H1 (cell line): ENCODE measurements at regions not wholly inside any gene's neighbourhood (a gene's known extent, or its start where the extent isn't known, plus 50 kb on each side); places are given as distances from the start of the nearest gene placed in this dataset.

ENCODE experiments used
- ATF2 ChIP-seq: IDR thresholded peaks from 2 replicates; pipeline ENCODE4 v1.6.1; 2012; ENCODE audit warnings: low read length, inconsistent platforms
- BRCA1 ChIP-seq: IDR thresholded peaks from 2 replicates; pipeline ENCODE4 v1.6.1; 2012; ENCODE audit warnings: low read depth, low read length, improper control_type of control experiment
- CEBPB ChIP-seq: IDR thresholded peaks from 2 replicates; pipeline ENCODE4 v1.6.1; 2012; ENCODE audit warnings: low read depth, low read length
- EP300 ChIP-seq, 2 experiments: IDR thresholded peaks; 1 replicate in 1 of 2; 2 replicates in 1 of 2; pipeline ENCODE4 v1.6.1; 2011 to 2012; ENCODE audit warnings: low read depth in 2 of 2, low read length in 2 of 2, mild to moderate bottlenecking in 2 of 2, borderline replicate concordance in 1 of 2, inconsistent platforms in 1 of 2, moderate library complexity in 1 of 2
- EZH2 ChIP-seq: fragments of 200-600 bp; sonication (generic); IDR thresholded peaks from 2 replicates; pipeline ENCODE4 v1.7.1; 2012; ENCODE audit warnings: low read depth, mild to moderate bottlenecking, moderate library complexity, low read length, inconsistent platforms; ENCODE audit not compliant: severe bottlenecking
- HDAC6 ChIP-seq: IDR thresholded peaks from one replicate; pipeline ENCODE4 v1.7.1; 2012; ENCODE audit warnings: low read depth, mild to moderate bottlenecking, inconsistent platforms, low read length, moderate library complexity
- POLR2A ChIP-seq, 2 experiments: IDR thresholded peaks; 1 replicate in 1 of 2; 2 replicates in 1 of 2; pipeline ENCODE4 v1.6.1; 2011; ENCODE audit warnings: low read depth in 2 of 2, low read length in 2 of 2, mild to moderate bottlenecking in 2 of 2; ENCODE audit errors: control extremely low read depth in 1 of 2
- POLR2AphosphoS5 ChIP-seq: IDR thresholded peaks from 2 replicates; pipeline ENCODE4 v1.6.1; 2011; ENCODE audit warnings: low read depth, low read length
- RAD21 ChIP-seq, 2 experiments: IDR thresholded peaks in 1 of 2; conservative IDR thresholded peaks in 1 of 2; 2 replicates each; pipeline ENCODE4 v1.6.1; 2011; ENCODE audit warnings: low read depth in 2 of 2, low read length in 2 of 2, improper control_type of control experiment in 1 of 2, inconsistent platforms in 1 of 2, mild to moderate bottlenecking in 1 of 2, moderate library complexity in 1 of 2
- SP2 ChIP-seq: IDR thresholded peaks from 2 replicates; pipeline ENCODE4 v1.6.1; 2012; ENCODE audit warnings: mild to moderate bottlenecking, low read length, inconsistent platforms
- TAF1 ChIP-seq: IDR thresholded peaks from 2 replicates; pipeline ENCODE4 v1.6.1; 2011; ENCODE audit warnings: mild to moderate bottlenecking, low read depth, low read length
- YY1 ChIP-seq: IDR thresholded peaks from 2 replicates; pipeline ENCODE4 v1.6.1; 2011; ENCODE audit warnings: low read depth, mild to moderate bottlenecking, low read length
- TF ChIP-seq, protein P1 (sequence below), 3 experiments: IDR thresholded peaks; 1 replicate in 2 of 3; 2 replicates in 1 of 3; pipeline versions ENCODE4 v1.5.1 to v1.6.1; 2011; ENCODE audit warnings: low read length in 3 of 3, mild to moderate bottlenecking in 3 of 3, inconsistent platforms in 2 of 3, low read depth in 1 of 3, moderate library complexity in 1 of 3; ENCODE audit not compliant: insufficient read depth in 1 of 3; ENCODE audit errors: control extremely low read depth in 1 of 3
- TF ChIP-seq, protein P2 (sequence below): IDR thresholded peaks from 2 replicates; pipeline ENCODE4 v1.6.1; 2011; ENCODE audit warnings: low read length, improper control_type of control experiment

- TF ChIP-seq, protein P1, sequence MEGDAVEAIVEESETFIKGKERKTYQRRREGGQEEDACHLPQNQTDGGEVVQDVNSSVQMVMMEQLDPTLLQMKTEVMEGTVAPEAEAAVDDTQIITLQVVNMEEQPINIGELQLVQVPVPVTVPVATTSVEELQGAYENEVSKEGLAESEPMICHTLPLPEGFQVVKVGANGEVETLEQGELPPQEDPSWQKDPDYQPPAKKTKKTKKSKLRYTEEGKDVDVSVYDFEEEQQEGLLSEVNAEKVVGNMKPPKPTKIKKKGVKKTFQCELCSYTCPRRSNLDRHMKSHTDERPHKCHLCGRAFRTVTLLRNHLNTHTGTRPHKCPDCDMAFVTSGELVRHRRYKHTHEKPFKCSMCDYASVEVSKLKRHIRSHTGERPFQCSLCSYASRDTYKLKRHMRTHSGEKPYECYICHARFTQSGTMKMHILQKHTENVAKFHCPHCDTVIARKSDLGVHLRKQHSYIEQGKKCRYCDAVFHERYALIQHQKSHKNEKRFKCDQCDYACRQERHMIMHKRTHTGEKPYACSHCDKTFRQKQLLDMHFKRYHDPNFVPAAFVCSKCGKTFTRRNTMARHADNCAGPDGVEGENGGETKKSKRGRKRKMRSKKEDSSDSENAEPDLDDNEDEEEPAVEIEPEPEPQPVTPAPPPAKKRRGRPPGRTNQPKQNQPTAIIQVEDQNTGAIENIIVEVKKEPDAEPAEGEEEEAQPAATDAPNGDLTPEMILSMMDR (IDR thresholded peaks at IDR 0.05; ENCODE audit: control extremely low read depth in 1 of 3, insufficient read depth in 1 of 3, low read depth in 1 of 3, low read length in 3 of 3) = no peak
- TF ChIP-seq POLR2A (IDR thresholded peaks at IDR 0.05; ENCODE audit: control extremely low read depth in 1 of 2, low read depth in 2 of 2, low read length in 2 of 2) (no peak), POLR2AphosphoS5 (no peak), RAD21 (IDR thresholded peaks at IDR 0.05 in 1 of 2, conservative IDR thresholded peaks at IDR 0.05 in 1 of 2; ENCODE audit: low read depth in 2 of 2, low read length in 2 of 2) (no peak), YY1 (no peak), CEBPB (no peak), TAF1 (no peak), HDAC6 (no peak), ATF2 (no peak), SP2 (no peak), BRCA1 (no peak), EP300 (IDR thresholded peaks at IDR 0.05; ENCODE audit: borderline replicate concordance in 1 of 2, low read depth in 2 of 2, low read length in 2 of 2) (no peak), EZH2 (no peak)
- TF ChIP-seq, protein P2, sequence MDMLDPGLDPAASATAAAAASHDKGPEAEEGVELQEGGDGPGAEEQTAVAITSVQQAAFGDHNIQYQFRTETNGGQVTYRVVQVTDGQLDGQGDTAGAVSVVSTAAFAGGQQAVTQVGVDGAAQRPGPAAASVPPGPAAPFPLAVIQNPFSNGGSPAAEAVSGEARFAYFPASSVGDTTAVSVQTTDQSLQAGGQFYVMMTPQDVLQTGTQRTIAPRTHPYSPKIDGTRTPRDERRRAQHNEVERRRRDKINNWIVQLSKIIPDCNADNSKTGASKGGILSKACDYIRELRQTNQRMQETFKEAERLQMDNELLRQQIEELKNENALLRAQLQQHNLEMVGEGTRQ = no peak
Observed at GRCh38 chr13:85265296-85265695, 533.9 kb downstream of the SLITRK6 start.
